ENCODE measurements at regions not wholly inside any gene's neighbourhood (a gene's known extent, or its start where the extent isn't known, plus 50 kb on each side); places are given as distances from the start of the nearest gene placed in this dataset.
A peak's percentile ranks its signal among the peaks of the same experiment; 100 is the strongest.
"Not testable (repeated sequence)": the region's sequence is repeated elsewhere in the genome, so short reads cannot be mapped to it uniquely, and the experiment has no call there.

DNA sequence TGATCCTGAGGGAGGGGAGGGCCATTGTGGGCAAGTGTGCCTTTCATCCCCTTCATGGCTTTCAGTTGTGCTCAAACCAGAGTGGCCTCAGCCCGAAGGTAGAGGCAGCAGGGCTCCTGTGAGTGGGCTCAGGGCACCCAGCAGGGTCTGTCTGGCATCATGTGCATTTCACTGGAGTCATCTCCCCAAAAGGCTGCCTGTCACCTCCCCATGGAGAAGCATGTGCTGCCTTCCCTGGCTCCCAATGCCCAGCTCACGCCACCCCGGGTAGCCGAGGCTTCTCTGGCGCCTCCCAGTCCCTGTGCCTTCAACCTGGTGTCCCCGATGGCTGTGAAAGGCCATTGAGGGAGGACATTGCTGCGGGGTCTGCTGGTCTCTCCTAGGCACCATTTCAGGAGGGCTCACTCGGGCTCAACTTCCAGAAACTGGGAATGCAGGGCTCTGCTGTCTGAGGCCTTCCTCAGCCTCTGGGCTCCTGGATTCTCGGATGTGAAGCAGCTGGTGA is 213.9 kb downstream of the BANP start:
- H3K9me3 Mint-ChIP-seq: peaks cover 11% of the 10 kb centered on the region
- not testable (repeated sequence) for H3K4me3 Mint-ChIP-seq; H3K27ac Mint-ChIP-seq; ATAC-seq (ENCODE audit: low read depth); H3K4me1 Mint-ChIP-seq; DNase-seq (ENCODE audit: low spot score in 2 of 2); H3K36me3 Mint-ChIP-seq
- peaks cover 14% of the 10 kb centered on the region for H3K27me3 Mint-ChIP-seq

DNA sequence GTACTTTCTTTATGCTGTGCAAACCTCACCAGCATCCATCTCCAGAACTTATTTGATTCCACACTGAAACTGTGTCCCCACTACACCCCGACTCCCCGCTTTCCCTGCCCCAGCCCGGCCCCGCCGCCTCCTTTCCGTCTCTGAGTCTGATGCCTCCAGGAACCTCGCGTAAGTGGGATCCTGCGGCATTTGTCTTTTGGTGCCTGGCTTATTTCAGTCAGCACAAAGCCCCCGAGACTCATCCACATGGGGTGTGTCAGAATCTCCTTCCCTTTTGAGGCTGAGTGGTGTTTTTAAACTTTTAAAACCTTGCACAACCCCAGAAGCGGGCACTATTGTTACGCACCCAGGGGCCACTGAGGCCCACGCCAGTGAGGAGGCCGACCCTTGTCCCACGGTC is 214.4 kb downstream of the BANP start:
- not testable (repeated sequence) for H3K36me3 Mint-ChIP-seq; H3K4me3 Mint-ChIP-seq; DNase-seq (ENCODE audit: low spot score in 2 of 2); ATAC-seq (ENCODE audit: low read depth); H3K4me1 Mint-ChIP-seq; H3K27ac Mint-ChIP-seq
- Mint-ChIP-seq H3K27me3 (peaks cover 18% of the 10 kb centered on the region), H3K9me3 (peaks cover 11% of the 10 kb centered on the region)

DNA sequence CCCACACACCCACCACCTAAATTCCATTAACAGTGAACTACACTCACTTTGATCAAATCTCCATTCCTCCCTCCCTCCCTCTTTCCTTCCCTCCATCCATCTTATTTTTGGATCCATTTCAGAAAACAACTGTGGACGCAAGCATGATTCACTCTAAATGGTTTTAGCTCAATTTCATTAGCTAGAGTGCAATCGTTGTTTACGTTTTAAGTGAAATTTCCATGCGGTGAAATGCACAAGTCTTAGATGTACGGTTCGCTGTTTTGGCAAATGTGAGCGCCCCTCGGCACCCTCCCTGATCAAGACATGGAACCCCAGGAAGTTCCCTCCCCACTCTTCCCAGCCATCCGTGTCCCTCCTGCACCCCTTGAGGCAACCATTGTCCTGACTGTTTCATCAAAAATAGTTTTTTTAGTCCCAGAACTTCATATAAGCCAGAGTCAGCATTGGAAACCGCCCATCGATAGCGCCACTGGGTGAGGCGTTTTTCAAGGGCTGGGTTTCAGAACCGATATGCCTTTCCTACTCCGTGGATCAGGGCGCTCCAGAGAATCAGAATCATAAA is 215.1 kb downstream of the BANP start:
- Mint-ChIP-seq H3K9me3 (peaks cover 11% of the 10 kb centered on the region), H3K27me3 (peaks cover 17% of the 10 kb centered on the region)
- H3K27ac Mint-ChIP-seq; H3K4me1 Mint-ChIP-seq; H3K4me3 Mint-ChIP-seq; DNase-seq (ENCODE audit: low spot score in 2 of 2); H3K36me3 Mint-ChIP-seq; ATAC-seq (ENCODE audit: low read depth): not testable (repeated sequence)

DNA sequence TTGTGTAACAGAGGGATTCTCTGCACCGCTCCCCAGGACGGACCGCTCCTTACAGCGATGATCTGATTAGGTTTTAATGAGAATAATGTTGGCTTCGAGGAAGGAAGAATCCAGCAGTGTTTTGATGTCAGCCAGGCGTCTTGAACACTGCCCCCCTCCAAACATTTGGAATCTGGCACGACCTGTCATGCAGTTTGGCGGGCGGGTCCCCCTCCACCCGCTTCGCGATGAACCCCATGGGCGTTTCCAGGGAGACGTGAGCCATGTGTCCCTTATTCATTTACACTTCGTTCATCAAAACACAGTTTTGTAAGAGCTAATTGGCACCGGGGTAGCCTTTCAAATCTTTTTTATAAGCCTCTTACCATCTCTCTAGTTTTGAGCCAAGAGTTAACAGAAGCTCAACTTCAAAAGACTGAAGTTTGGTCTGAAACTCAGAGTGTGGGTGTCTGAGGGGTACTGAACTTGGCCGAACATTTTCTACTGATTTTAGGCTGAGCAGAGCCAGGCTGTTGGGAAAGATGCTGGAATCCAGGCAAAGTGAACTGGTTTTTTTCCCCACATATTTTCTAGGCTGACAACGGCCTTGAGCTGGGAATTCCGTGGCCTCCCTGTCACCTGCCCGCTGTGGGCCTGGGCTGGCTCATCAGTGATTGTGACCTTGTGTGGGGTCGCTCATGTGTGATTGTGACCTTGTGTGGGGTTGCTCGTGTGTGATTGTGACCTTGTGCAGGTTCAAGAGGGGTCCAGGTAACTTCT is 214.8 kb upstream of the ZNF469 start:
- H3K36me3 Mint-ChIP-seq: not testable (repeated sequence)

DNA sequence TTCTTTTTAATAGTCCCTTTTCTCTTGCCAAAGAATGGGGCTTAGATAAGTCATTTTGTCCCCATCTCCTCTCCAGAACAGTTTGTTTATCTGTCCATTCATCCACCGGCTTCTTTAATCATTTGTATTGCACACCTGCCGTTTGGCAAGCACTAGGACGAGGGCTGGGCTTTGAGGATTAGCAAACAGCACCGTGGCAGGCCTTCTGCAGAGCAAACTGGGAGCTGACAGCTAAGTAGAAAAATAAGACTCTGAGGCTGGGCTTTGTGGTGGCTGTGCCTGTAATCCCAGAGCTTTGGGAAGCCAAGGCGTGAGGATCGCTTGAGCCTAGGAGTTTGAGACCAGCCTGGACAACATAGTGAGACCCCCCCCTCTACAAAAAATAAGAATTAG is 214.2 kb upstream of the ZNF469 start:
- DNase-seq (ENCODE audit: low spot score in 2 of 2); H3K4me3 Mint-ChIP-seq; H3K27ac Mint-ChIP-seq; H3K36me3 Mint-ChIP-seq; ATAC-seq (ENCODE audit: low read depth); H3K4me1 Mint-ChIP-seq: not testable (repeated sequence)
- Mint-ChIP-seq H3K9me3 (peaks cover 11% of the 10 kb centered on the region), H3K27me3 (peaks cover 15% of the 10 kb centered on the region)

More for the DNA sequence above, 214.8 kb upstream of the ZNF469 start:
- not testable (repeated sequence) for ATAC-seq (ENCODE audit: low read depth); DNase-seq (ENCODE audit: low spot score in 2 of 2); H3K4me3 Mint-ChIP-seq; H3K4me1 Mint-ChIP-seq; H3K27ac Mint-ChIP-seq
- peaks cover 19% of the 10 kb centered on the region for H3K27me3 Mint-ChIP-seq
- H3K9me3 Mint-ChIP-seq: peaks cover 15% of the 10 kb centered on the region

DNA sequence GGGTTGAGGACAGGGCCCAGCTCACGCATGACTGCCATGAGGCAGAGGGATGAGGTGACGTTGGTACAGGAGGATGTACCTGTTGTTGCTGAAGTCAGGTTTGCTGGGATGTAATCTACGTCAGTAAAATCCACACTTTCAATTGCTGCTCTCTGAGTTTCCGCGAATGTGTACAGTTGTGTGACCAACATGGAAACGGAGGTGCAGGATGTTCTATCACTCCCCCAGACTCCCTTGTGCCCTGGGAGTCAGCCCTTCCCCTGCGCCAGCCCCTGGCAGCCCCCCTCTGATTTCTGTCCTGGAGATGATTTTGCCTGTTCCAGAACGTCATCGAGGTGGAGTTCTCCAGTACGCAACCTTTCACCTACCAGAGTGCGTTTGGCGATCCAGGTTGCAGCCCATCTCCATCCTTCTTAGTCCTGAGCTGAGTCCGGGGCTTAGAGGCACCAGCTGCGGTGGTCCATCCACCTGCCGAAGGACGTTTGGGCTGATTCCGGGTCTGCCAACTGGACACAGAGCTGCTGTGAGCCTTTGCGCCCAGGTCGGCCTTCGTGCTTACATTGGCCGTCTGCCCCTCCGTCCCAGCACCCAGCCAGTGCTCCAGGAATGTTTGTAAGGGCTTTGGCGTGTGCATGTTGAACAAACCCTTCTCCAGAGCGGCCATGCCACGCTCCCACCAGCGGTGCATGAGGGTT is 213.5 kb upstream of the ZNF469 start:
- ATAC-seq (ENCODE audit: low read depth); DNase-seq (ENCODE audit: low spot score in 2 of 2); H3K9me3 Mint-ChIP-seq; H3K36me3 Mint-ChIP-seq; H3K27me3 Mint-ChIP-seq; H3K4me3 Mint-ChIP-seq; H3K27ac Mint-ChIP-seq; H3K4me1 Mint-ChIP-seq: not testable (repeated sequence)

DNA sequence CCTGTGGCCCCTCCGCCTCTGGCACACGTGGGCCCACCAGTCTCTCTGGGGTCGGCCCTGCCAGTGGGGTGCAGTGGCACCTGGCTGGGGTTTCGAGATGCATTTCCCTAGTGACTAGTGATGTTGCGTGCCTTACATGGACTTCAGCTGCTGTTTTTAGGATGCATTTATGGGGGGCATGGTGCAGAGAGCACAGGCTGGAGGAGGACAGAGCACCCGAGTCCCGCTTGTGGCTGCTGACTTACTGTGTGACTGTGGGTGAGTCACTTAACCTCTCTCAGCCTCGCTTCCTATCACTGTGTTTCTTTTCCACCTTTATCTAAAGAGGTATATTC is 213.0 kb upstream of the ZNF469 start:
- H3K4me3 Mint-ChIP-seq; H3K36me3 Mint-ChIP-seq; DNase-seq (ENCODE audit: low spot score in 2 of 2); H3K4me1 Mint-ChIP-seq; ATAC-seq (ENCODE audit: low read depth); H3K9me3 Mint-ChIP-seq; H3K27me3 Mint-ChIP-seq: not testable (repeated sequence)
- H3K27ac Mint-ChIP-seq: peak overlapping the region; percentile 62

DNA sequence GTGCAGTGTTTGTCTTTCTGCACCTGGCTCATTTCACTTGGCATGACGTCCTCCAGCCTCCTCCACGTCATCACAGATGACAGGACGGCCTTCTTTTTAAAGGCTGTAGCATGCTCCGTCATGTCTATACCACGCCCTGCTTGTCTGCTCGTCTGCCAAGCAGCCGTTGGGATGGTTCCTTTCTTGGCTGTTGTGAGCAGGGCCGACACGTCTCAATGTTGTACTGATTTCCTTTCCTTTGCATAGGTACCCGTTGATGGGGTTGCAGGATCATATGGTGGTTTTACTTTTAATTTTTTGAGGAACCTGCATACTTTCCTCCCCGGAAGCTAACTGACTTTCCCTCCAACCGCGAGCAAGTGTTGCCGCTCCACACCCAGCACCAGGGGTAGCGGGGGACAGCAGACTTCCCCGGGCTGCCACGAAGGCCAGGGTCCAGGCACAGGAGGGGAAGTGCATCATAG is 212.2 kb upstream of the ZNF469 start:
- DNase-seq (ENCODE audit: low spot score in 2 of 2): no peak
- Mint-ChIP-seq H3K36me3 (peaks cover 4% of the 10 kb centered on the region), H3K4me1 (peaks cover 7% of the 10 kb centered on the region), H3K27ac (peak overlapping the region; percentile 62), H3K27me3 (peaks cover 8% of the 10 kb centered on the region), H3K9me3 (peaks cover 8% of the 10 kb centered on the region), H3K4me3 (peak overlapping the region; percentile 71)
- peak; percentile 83 for ATAC-seq (ENCODE audit: low read depth)

DNA sequence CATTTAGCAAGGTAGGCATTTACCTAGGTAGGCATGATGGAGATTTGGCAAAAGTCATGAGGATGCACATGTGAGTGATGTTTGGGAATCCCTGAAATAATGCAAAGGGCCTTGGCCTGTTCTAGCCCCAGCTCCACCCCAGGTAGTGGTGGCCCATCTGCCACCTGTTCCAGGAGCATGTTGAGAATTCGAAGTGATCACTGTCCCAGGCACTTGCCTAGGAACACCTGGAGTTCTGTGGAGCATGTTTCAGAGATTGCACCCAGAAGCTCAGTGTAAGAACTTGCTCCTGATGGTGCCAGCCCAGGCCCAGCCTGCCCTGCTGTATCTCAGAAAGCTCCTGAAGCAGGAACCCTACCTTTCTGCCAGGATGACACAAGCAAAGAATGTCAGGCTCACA is 211.6 kb upstream of the ZNF469 start:
- not testable (repeated sequence) for H3K27ac Mint-ChIP-seq; DNase-seq (ENCODE audit: low spot score in 2 of 2); H3K9me3 Mint-ChIP-seq; H3K36me3 Mint-ChIP-seq; H3K27me3 Mint-ChIP-seq; ATAC-seq (ENCODE audit: low read depth); H3K4me1 Mint-ChIP-seq; H3K4me3 Mint-ChIP-seq

DNA sequence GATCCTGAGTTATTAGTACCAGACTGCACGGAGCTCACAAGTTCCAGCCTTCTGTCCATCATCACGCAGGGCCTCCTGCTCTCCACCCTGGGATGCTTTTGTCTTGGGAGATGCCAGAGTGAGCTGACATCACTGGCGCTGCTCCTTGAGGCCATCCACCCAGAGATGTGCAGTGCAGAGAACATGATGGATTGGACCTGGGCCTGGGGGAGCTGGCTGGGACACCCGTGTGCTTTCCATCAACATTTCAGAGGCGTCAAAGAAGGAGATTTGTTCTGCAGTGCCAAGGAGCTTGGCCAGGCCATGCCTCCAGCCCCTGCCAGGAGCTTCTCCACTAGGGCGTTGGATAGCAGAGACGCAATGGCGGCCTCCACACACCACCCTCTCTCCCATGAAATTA is 206.6 kb upstream of the ZNF469 start:
- not testable (repeated sequence) for H3K36me3 Mint-ChIP-seq; H3K4me1 Mint-ChIP-seq; H3K4me3 Mint-ChIP-seq; DNase-seq (ENCODE audit: low spot score in 2 of 2); H3K9me3 Mint-ChIP-seq; ATAC-seq (ENCODE audit: low read depth); H3K27ac Mint-ChIP-seq; H3K27me3 Mint-ChIP-seq

DNA sequence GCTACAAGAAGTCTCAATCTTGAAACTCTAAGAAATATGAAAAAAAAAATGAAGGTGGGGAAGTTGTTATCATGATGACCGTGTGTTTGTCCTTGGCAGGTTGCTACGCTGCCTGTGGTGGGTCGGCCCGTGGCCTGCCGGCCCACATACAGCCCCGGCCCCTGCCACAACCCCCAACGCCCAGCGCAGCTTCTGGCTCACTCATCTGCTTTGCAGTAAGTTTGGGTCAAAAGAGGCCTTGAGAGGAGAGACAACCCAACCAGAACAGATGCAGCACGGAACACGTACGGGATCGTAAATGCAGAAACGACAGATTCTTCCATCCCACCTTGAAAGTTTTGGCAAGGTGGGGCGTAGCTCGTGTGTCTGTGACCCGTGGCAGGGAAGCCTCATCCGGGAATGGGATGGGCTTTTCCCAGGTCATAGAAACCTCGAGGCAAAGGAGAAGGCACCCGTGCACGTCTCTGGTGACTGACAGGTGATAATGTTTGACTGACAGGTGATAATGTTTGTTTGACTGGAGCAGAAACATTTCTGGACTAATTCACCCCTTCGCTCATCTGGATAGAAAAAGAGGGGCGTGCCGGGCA is 206.1 kb upstream of the ZNF469 start:
- not testable (repeated sequence) for H3K27ac Mint-ChIP-seq; DNase-seq (ENCODE audit: low spot score in 2 of 2); H3K4me1 Mint-ChIP-seq; H3K4me3 Mint-ChIP-seq; H3K36me3 Mint-ChIP-seq; ATAC-seq (ENCODE audit: low read depth); H3K9me3 Mint-ChIP-seq; H3K27me3 Mint-ChIP-seq

DNA sequence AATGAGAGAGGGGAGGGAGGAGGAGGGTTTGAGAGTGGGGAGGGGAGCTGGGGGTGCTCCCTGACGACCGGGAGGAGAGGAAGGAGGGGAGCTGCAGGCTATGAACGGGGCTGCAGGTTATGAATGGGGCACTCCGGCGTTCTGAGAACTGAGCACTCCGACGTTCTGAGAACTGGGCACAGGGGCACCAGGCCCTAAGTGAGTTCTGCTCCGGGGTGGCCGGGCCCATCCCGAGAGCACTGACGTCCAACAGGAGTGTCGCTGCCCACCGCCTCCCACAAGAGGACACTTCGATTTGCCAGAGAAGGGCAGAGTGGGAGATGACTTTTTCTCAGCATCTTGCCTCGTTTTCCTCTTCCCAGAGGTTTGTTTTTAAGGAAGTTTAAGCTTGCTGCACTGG is 204.5 kb upstream of the ZNF469 start:
- H3K27ac Mint-ChIP-seq; DNase-seq (ENCODE audit: low spot score in 2 of 2); H3K9me3 Mint-ChIP-seq; H3K4me3 Mint-ChIP-seq; H3K36me3 Mint-ChIP-seq; H3K27me3 Mint-ChIP-seq; ATAC-seq (ENCODE audit: low read depth); H3K4me1 Mint-ChIP-seq: not testable (repeated sequence)

DNA sequence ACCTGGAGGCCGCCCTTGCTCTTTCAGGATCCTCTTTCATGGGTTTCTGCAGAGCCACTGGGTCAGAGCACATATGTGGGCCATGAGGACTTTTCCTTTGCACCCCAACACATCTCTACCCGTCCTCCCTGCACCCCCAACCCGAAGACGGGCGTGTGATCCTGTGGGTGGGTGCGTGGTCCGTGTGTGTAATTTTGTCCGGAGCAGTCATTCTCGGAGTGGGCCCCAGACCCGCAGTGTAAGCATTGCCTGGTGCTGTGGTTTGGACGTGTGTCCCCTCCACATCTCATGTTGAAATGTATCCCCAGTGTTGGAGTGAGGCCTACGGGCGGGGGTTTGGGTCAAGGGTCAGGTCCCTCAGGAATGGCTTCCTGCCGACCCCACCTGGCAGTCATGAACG is 203.9 kb upstream of the ZNF469 start:
- H3K9me3 Mint-ChIP-seq; H3K36me3 Mint-ChIP-seq; ATAC-seq (ENCODE audit: low read depth); H3K4me3 Mint-ChIP-seq; H3K27me3 Mint-ChIP-seq; H3K4me1 Mint-ChIP-seq; H3K27ac Mint-ChIP-seq; DNase-seq (ENCODE audit: low spot score in 2 of 2): not testable (repeated sequence)

Data from memory B cell (primary cell).